Suprapubic skin (tissue), 3 donors: ENCODE measurements at regions not wholly inside any gene's neighbourhood (a gene's known extent, or its start where the extent isn't known, plus 50 kb on each side); places are given as distances from the start of the nearest gene placed in this dataset.

Experiments
- CTCF ChIP-seq, 2 donors: fragments of 200-600 bp in 1 of 2; fragments of 450-650 bp in 1 of 2; sonication (generic) in 1 of 2; IDR thresholded peaks; one replicate each; pipeline ENCODE4 v1.5.1; 2016 to 2019; ENCODE audit warnings: antibody characterized with exemption in 2 of 2, mild to moderate bottlenecking in 1 of 2, moderate library complexity in 1 of 2
- POLR2A ChIP-seq, 2 donors: fragments of 450-650 bp; IDR thresholded peaks; one replicate each; pipeline ENCODE4 v1.6.1; 2017; ENCODE audit warnings: antibody characterized with exemption in 2 of 2, mild to moderate bottlenecking in 2 of 2, moderate library complexity in 2 of 2

GRCh38 chr1:238639861-238640260 lies 746.5 kb upstream of the CHRM3 start:
- TF ChIP-seq CTCF (IDR thresholded peaks at IDR 0.05) (no peak), POLR2A (IDR thresholded peaks at IDR 0.05) (no peak)
